HCT116 (cell line): ENCODE measurements at regions not wholly inside any gene's neighbourhood (a gene's known extent, or its start where the extent isn't known, plus 50 kb on each side); places are given as distances from the start of the nearest gene placed in this dataset.

Experiments
- CBX3 ChIP-seq: IDR thresholded peaks from 2 replicates; pipeline ENCODE4 v1.6.1; 2012; ENCODE audit warnings: low read depth
- EZH2 ChIP-seq: fragments of 200-600 bp; sonication (generic); IDR thresholded peaks from 2 replicates; pipeline ENCODE4 v1.6.1; 2017; ENCODE audit warnings: antibody characterized with exemption, mixed run types
- FOSL1 ChIP-seq: IDR thresholded peaks from 2 replicates; pipeline ENCODE4 v1.6.1; 2012; ENCODE audit warnings: low read depth
- POLR2A ChIP-seq: IDR thresholded peaks from 2 replicates; pipeline ENCODE4 v1.7.0; 2011; ENCODE audit warnings: borderline replicate concordance; ENCODE audit not compliant: insufficient read depth, insufficient read length; ENCODE audit errors: extremely low read depth
- POLR2AphosphoS5 ChIP-seq: IDR thresholded peaks from 2 replicates; pipeline ENCODE4 v1.6.1; 2011; ENCODE audit warnings: mild to moderate bottlenecking, low read depth, low read length, moderate library complexity
- TCF7L2 ChIP-seq: IDR thresholded peaks from 2 replicates; pipeline ENCODE4 v1.7.0; 2011; ENCODE audit warnings: borderline replicate concordance, inconsistent platforms; ENCODE audit not compliant: insufficient read depth, insufficient read length; ENCODE audit errors: extremely low read depth
- YY1 ChIP-seq: IDR thresholded peaks from 2 replicates; pipeline ENCODE4 v1.6.1; 2011; ENCODE audit warnings: low read length, low read depth, moderate library complexity, mild to moderate bottlenecking; ENCODE audit not compliant: insufficient replicate concordance; ENCODE audit errors: extremely low read depth
- ZNF274 ChIP-seq: fragments of 200-500 bp; sonication (Bioruptor generic); IDR thresholded peaks from 2 replicates; pipeline ENCODE4 v1.6.1; 2014; ENCODE audit warnings: mild to moderate bottlenecking, low read depth, low read length, inconsistent platforms
- TF ChIP-seq, protein P1 (sequence below), 3 experiments: fragments of 200-600 bp in 1 of 3; sonication (generic) in 1 of 3; IDR thresholded peaks in 2 of 3; conservative IDR thresholded peaks in 1 of 3; 2 replicates each; pipeline ENCODE4 v1.5.1; 2012 to 2017; ENCODE audit warnings: low read depth in 2 of 3, low read length in 2 of 3, antibody characterized with exemption in 1 of 3, borderline replicate concordance in 1 of 3, control low read depth in 1 of 3, mild to moderate bottlenecking in 1 of 3, mixed read lengths in 1 of 3, mixed run types in 1 of 3, moderate library complexity in 1 of 3; ENCODE audit not compliant: insufficient read depth in 1 of 3
- TF ChIP-seq, protein P2 (sequence below): IDR thresholded peaks from 2 replicates; pipeline ENCODE4 v1.6.1; 2012
- TF ChIP-seq, protein P3 (sequence below): IDR thresholded peaks from 2 replicates; pipeline ENCODE4 v1.6.1; 2011; ENCODE audit warnings: mild to moderate bottlenecking, low read length, moderate library complexity; ENCODE audit not compliant: insufficient replicate concordance; ENCODE audit errors: extremely low read depth
- TF ChIP-seq, protein P4 (sequence below): IDR thresholded peaks from 2 replicates; pipeline ENCODE4 v1.6.1; 2012

DNA sequence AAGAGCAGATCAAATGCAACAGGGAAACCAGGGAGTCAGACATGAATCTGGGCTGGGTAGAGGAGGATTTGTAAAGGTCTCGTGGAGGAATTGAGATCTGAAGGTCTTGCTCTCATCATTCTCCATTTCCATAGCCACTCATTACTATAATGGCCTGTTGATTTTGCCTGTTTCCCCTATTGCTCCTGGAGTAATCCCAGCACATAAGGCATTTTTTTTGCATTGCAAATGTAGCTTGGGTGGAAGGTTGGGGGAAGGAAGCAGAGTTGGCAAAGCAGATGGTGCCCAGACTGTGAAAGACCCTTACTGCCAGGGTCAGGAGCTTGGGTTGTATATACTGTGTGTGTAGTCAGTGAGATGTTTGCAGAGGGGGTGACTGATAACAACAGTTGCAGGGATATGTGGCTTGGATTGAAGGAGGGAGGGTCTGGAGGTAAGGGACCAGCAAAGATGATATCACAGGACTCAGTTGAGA, 116.0 kb downstream of the TTC6 start:
- TF ChIP-seq, protein P1, sequence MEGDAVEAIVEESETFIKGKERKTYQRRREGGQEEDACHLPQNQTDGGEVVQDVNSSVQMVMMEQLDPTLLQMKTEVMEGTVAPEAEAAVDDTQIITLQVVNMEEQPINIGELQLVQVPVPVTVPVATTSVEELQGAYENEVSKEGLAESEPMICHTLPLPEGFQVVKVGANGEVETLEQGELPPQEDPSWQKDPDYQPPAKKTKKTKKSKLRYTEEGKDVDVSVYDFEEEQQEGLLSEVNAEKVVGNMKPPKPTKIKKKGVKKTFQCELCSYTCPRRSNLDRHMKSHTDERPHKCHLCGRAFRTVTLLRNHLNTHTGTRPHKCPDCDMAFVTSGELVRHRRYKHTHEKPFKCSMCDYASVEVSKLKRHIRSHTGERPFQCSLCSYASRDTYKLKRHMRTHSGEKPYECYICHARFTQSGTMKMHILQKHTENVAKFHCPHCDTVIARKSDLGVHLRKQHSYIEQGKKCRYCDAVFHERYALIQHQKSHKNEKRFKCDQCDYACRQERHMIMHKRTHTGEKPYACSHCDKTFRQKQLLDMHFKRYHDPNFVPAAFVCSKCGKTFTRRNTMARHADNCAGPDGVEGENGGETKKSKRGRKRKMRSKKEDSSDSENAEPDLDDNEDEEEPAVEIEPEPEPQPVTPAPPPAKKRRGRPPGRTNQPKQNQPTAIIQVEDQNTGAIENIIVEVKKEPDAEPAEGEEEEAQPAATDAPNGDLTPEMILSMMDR (IDR thresholded peaks at IDR 0.05 in 2 of 3, conservative IDR thresholded peaks at IDR 0.05 in 1 of 3; ENCODE audit: borderline replicate concordance in 1 of 3, insufficient read depth in 1 of 3, low read depth in 2 of 3, low read length in 2 of 3), result no peak
- no peak for TF ChIP-seq EZH2
- no peak for TF ChIP-seq TCF7L2
- TF ChIP-seq, protein P2, sequence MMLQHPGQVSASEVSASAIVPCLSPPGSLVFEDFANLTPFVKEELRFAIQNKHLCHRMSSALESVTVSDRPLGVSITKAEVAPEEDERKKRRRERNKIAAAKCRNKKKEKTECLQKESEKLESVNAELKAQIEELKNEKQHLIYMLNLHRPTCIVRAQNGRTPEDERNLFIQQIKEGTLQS, result no peak
- no peak for TF ChIP-seq CBX3
- TF ChIP-seq FOSL1, result no peak
- TF ChIP-seq, protein P3, sequence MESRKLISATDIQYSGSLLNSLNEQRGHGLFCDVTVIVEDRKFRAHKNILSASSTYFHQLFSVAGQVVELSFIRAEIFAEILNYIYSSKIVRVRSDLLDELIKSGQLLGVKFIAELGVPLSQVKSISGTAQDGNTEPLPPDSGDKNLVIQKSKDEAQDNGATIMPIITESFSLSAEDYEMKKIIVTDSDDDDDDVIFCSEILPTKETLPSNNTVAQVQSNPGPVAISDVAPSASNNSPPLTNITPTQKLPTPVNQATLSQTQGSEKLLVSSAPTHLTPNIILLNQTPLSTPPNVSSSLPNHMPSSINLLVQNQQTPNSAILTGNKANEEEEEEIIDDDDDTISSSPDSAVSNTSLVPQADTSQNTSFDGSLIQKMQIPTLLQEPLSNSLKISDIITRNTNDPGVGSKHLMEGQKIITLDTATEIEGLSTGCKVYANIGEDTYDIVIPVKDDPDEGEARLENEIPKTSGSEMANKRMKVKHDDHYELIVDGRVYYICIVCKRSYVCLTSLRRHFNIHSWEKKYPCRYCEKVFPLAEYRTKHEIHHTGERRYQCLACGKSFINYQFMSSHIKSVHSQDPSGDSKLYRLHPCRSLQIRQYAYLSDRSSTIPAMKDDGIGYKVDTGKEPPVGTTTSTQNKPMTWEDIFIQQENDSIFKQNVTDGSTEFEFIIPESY, result no peak
- TF ChIP-seq POLR2AphosphoS5, result no peak
- no peak for TF ChIP-seq YY1
- TF ChIP-seq, protein P4, sequence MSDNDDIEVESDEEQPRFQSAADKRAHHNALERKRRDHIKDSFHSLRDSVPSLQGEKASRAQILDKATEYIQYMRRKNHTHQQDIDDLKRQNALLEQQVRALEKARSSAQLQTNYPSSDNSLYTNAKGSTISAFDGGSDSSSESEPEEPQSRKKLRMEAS, result no peak
- no peak for TF ChIP-seq POLR2A
- no peak for TF ChIP-seq ZNF274
